Caco-2 (cell line): ENCODE measurements at regions not wholly inside any gene's neighbourhood (a gene's known extent, or its start where the extent isn't known, plus 50 kb on each side); places are given as distances from the start of the nearest gene placed in this dataset.

Experiments used
- BruUV-seq: library from RNA; stranded (reverse); fragments of 400-500 nt; replicated peaks from 2 replicates; lab custom pipeline; 2021; lab: Mats Ljungman, UMichigan
- CTCF ChIA-PET: fragments of 300-600 bp; sonication (Branson Sonifier 250); formaldehyde crosslinking; loops from one replicate; lab custom pipeline; 2022; ENCODE audit warnings: antibody characterized with exemption; lab: Charles Lee
- POLR2A ChIA-PET: fragments of 300-600 bp; sonication (Branson Sonifier 250); formaldehyde crosslinking; loops from one replicate; lab custom pipeline; 2022; ENCODE audit warnings: antibody characterized with exemption; lab: Charles Lee
- DNase-seq, 2 experiments: peaks; one replicate each; pipeline versions ENCODE4 v3.0.0 to v3.0.0-alpha.2; 2020 to 2022
- H3K27me3 ChIP-seq: replicated peaks from 2 replicates; pipeline ENCODE4 v1.6.0; 2011; ENCODE audit warnings: low read length; ENCODE audit not compliant: control insufficient read depth, insufficient read depth
- H3K36me3 ChIP-seq: 2 replicates; pipeline ENCODE4 v1.5.1; 2011; ENCODE audit warnings: low read length; ENCODE audit not compliant: control insufficient read depth, insufficient read depth
- H3K4me1 ChIP-seq: fragments of 250-450 bp; sonication (Bioruptor Pico); 2 replicates; pipeline ENCODE4 v1.5.1; 2020; ENCODE audit warnings: mild to moderate bottlenecking
- H3K4me3 ChIP-seq: 2 replicates; pipeline ENCODE4 v1.5.1; 2011; ENCODE audit warnings: low read depth, mild to moderate bottlenecking, control low read depth, low read length
- H3K9me3 ChIP-seq: fragments of 250-450 bp; sonication (Bioruptor Pico); 2 replicates; pipeline ENCODE4 v1.5.1; 2020; ENCODE audit warnings: mild to moderate bottlenecking, moderate library complexity
- H3K27ac Mint-ChIP-seq: one replicate; pipeline ENCODE4 v1.8.0; 2022; ENCODE audit warnings: mixed read lengths; ENCODE audit not compliant: unreplicated experiment
- H3K27me3 Mint-ChIP-seq: one replicate; pipeline ENCODE4 v1.8.0; 2022; ENCODE audit warnings: mixed read lengths; ENCODE audit not compliant: insufficient read depth, unreplicated experiment
- H3K36me3 Mint-ChIP-seq: one replicate; pipeline ENCODE4 v1.8.0; 2022; ENCODE audit warnings: mild to moderate bottlenecking, mixed read lengths; ENCODE audit not compliant: insufficient read depth, unreplicated experiment
- H3K4me1 Mint-ChIP-seq: one replicate; pipeline ENCODE4 v1.8.0; 2022; ENCODE audit warnings: low read depth, mixed read lengths; ENCODE audit not compliant: unreplicated experiment
- H3K4me3 Mint-ChIP-seq: one replicate; pipeline ENCODE4 v1.8.0; 2022; ENCODE audit warnings: mild to moderate bottlenecking, moderate library complexity, mixed read lengths; ENCODE audit not compliant: unreplicated experiment
- H3K9me3 Mint-ChIP-seq: one replicate; pipeline ENCODE4 v1.8.0; 2022; ENCODE audit warnings: mixed read lengths; ENCODE audit not compliant: unreplicated experiment
- intact Hi-C: fragments of 100-400 bp; cut with micrococcal nuclease; formaldehyde crosslinking; loops from one replicate; pipeline ENCODE4 v1.10.0; 2022; ENCODE audit not compliant: unreplicated experiment
- TF ChIP-seq, protein P1 (sequence below), 2 experiments: fragments of 200-600 bp in 1 of 2; IDR thresholded peaks; 1 replicate in 1 of 2; 2 replicates in 1 of 2; pipeline versions ENCODE4 v1.5.1 to v1.8.0; 2011 to 2022; ENCODE audit warnings: antibody characterized with exemption in 1 of 2, control low read depth in 1 of 2, inconsistent platforms in 1 of 2, low read depth in 1 of 2, low read length in 1 of 2, mild to moderate bottlenecking in 1 of 2, moderate library complexity in 1 of 2; ENCODE audit not compliant: insufficient read depth in 1 of 2, severe bottlenecking in 1 of 2, unreplicated experiment in 1 of 2

DNA sequence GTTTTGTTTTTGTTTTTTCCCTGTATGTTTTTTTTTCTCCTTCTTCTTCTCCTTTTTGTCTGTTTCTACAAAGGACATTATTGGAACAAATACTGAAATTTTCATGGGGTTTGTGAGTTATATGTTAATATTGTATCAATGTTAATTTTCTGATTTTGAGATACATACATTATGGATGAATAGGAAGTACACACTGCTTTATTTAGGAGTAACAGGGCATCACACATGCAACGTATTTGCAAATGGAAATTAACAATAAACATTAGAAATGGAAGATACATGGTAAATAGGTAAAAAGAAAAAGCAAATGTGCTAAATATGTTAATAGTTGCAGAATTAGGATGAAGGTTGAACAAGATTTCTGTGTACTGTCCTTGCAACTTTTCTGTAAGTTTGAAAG is 477.2 kb upstream of the INTU start:
- Histone ChIP-seq H3K9me3 (no peaks in the 10 kb centered on the region), H3K4me3 (no peak overlapping the region), H3K36me3 (no peaks in the 10 kb centered on the region), H3K4me1 (no peaks in the 10 kb centered on the region), H3K27me3 (no peaks in the 10 kb centered on the region)
- Mint-ChIP-seq H3K36me3 (no peaks in the 10 kb centered on the region), H3K4me1 (no peaks in the 10 kb centered on the region), H3K9me3 (no peaks in the 10 kb centered on the region), H3K4me3 (no peak overlapping the region), H3K27ac (no peak overlapping the region), H3K27me3 (no peaks in the 10 kb centered on the region)
- ChIA-PET CTCF (no interaction called here), POLR2A (no interaction called here)
- TF ChIP-seq, protein P1, sequence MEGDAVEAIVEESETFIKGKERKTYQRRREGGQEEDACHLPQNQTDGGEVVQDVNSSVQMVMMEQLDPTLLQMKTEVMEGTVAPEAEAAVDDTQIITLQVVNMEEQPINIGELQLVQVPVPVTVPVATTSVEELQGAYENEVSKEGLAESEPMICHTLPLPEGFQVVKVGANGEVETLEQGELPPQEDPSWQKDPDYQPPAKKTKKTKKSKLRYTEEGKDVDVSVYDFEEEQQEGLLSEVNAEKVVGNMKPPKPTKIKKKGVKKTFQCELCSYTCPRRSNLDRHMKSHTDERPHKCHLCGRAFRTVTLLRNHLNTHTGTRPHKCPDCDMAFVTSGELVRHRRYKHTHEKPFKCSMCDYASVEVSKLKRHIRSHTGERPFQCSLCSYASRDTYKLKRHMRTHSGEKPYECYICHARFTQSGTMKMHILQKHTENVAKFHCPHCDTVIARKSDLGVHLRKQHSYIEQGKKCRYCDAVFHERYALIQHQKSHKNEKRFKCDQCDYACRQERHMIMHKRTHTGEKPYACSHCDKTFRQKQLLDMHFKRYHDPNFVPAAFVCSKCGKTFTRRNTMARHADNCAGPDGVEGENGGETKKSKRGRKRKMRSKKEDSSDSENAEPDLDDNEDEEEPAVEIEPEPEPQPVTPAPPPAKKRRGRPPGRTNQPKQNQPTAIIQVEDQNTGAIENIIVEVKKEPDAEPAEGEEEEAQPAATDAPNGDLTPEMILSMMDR (IDR thresholded peaks at IDR 0.05; ENCODE audit: insufficient read depth in 1 of 2, low read depth in 1 of 2, low read length in 1 of 2, severe bottlenecking in 1 of 2, unreplicated experiment in 1 of 2): no peak
- intact Hi-C loops: no loop called here
- no peak for DNase-seq
- BruUV-seq: no TSS peak

DNA sequence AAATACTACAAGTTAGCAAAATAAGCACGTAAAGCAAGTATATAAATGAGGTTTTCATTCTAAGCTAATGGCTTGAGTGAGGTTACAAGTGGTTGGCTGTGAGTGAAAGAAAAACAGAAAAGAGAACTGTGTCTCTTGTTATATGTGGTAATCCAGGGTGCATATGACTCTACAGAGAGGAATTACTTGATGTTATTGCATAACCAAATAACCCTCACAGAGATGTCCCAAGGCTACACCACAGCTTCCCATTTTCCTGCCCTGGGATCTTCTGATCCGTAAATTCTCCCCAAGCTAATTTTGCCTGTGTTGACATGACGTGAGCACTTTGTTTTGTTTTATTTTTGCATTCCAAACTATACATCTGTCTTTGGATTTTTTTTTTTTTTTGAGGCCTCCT is 470.0 kb upstream of the INTU start:
- no peaks in the 10 kb centered on the region for H3K36me3 ChIP-seq

DNA sequence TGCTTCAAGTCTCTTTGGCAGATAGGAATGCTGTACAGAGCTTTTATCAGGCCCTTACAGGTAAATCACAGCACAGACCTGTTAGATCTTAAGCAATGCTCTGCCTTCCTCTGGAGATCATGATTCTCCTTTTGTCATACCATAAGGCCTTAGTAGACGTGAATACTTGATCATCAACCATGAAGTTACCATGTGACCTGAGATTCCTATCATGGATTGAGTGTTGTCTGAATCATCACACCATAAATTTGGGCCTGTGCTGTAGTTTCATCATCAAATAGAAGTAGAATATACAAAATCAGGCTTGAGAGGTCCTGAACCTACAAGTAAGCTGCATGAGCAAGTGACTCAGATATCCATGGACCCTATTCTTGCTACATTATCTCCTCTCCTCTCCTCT is 466.8 kb upstream of the INTU start:
- Histone ChIP-seq H3K4me3 (no peak overlapping the region), H3K27me3 (no peaks in the 10 kb centered on the region), H3K9me3 (no peaks in the 10 kb centered on the region), H3K36me3 (no peaks in the 10 kb centered on the region), H3K4me1 (no peaks in the 10 kb centered on the region)
- peaks cover 7% of the 10 kb centered on the region for H3K9me3 Mint-ChIP-seq
- H3K4me3 Mint-ChIP-seq: no peak overlapping the region
- H3K27me3 Mint-ChIP-seq: no peaks in the 10 kb centered on the region
- intact Hi-C loops: no loop called here
- DNase-seq: no peak
- no peak overlapping the region for H3K27ac Mint-ChIP-seq
- no TSS peak for BruUV-seq
- H3K36me3 Mint-ChIP-seq: no peaks in the 10 kb centered on the region
- TF ChIP-seq, protein P1 (IDR thresholded peaks at IDR 0.05; ENCODE audit: insufficient read depth in 1 of 2, low read depth in 1 of 2, low read length in 1 of 2, severe bottlenecking in 1 of 2, unreplicated experiment in 1 of 2): no peak
- CTCF ChIA-PET: no interaction called here
- no peaks in the 10 kb centered on the region for H3K4me1 Mint-ChIP-seq
- POLR2A ChIA-PET: no interaction called here

More for the DNA sequence above, 470.0 kb upstream of the INTU start:
- H3K27me3 ChIP-seq: no peaks in the 10 kb centered on the region
- H3K36me3 Mint-ChIP-seq: no peaks in the 10 kb centered on the region
- no peak overlapping the region for H3K27ac Mint-ChIP-seq
- BruUV-seq: no TSS peak
- no peaks in the 10 kb centered on the region for H3K9me3 ChIP-seq
- H3K4me1 Mint-ChIP-seq: no peaks in the 10 kb centered on the region
- TF ChIP-seq, protein P1 (IDR thresholded peaks at IDR 0.05; ENCODE audit: insufficient read depth in 1 of 2, low read depth in 1 of 2, low read length in 1 of 2, severe bottlenecking in 1 of 2, unreplicated experiment in 1 of 2): no peak
- H3K9me3 Mint-ChIP-seq: peaks cover 7% of the 10 kb centered on the region
- H3K27me3 Mint-ChIP-seq: no peaks in the 10 kb centered on the region
- intact Hi-C loops: no loop called here
- no peak overlapping the region for H3K4me3 Mint-ChIP-seq
- H3K4me3 ChIP-seq: no peak overlapping the region
- H3K4me1 ChIP-seq: no peaks in the 10 kb centered on the region
- DNase-seq: no peak
- CTCF ChIA-PET: no interaction called here
- POLR2A ChIA-PET: no interaction called here
